AG10803 (cell line): ENCODE measurements at regions not wholly inside any gene's neighbourhood (a gene's known extent, or its start where the extent isn't known, plus 50 kb on each side); places are given as distances from the start of the nearest gene placed in this dataset.

ENCODE experiments used
- DNase-seq: peaks from one replicate; pipeline ENCODE4 v3.0.0; 2010; ENCODE audit warnings: low read depth
- H3K4me3 ChIP-seq: 2 replicates; pipeline ENCODE4 v1.5.1; 2011; ENCODE audit warnings: mild to moderate bottlenecking, low read length, control low read depth
- TF ChIP-seq, protein P1 (sequence below): conservative IDR thresholded peaks from 2 replicates; pipeline ENCODE4 v1.5.1; 2011; ENCODE audit warnings: mild to moderate bottlenecking, low read length, control low read depth, inconsistent platforms

DNA sequence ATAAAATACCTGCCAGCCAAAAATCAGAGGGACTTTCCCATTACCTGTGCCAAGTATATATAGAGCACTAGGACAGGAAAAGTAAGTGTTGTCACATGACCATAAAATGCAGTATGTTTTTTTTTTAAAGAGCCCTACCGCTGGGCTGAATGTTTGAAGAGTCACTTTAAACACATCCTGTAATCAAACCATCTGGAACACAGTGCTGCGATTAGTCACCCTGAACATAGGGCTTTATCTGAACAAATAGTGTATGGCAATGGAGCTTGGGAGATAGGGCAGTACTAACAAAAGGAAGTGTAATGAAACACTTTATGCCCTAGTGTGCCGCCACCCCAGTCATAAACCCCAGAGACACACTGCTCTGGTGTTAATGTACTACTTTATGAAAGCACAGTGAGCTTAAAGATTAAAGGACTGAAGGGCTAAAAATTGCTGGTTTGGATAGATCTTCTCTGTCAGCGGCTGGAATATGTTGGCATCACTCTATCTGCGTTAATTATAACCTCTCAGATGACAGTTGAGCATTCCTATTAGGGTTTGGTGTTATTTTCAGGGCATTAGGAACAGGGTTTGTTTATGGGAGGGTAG, 90.4 kb downstream of the ZNF608 start:
- no peak overlapping the region; the same call in 1 of the 2 replicates for H3K4me3 ChIP-seq
- TF ChIP-seq, protein P1, sequence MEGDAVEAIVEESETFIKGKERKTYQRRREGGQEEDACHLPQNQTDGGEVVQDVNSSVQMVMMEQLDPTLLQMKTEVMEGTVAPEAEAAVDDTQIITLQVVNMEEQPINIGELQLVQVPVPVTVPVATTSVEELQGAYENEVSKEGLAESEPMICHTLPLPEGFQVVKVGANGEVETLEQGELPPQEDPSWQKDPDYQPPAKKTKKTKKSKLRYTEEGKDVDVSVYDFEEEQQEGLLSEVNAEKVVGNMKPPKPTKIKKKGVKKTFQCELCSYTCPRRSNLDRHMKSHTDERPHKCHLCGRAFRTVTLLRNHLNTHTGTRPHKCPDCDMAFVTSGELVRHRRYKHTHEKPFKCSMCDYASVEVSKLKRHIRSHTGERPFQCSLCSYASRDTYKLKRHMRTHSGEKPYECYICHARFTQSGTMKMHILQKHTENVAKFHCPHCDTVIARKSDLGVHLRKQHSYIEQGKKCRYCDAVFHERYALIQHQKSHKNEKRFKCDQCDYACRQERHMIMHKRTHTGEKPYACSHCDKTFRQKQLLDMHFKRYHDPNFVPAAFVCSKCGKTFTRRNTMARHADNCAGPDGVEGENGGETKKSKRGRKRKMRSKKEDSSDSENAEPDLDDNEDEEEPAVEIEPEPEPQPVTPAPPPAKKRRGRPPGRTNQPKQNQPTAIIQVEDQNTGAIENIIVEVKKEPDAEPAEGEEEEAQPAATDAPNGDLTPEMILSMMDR = no peak
- peak; percentile 65 for DNase-seq

GRCh38 chr5:124655251-124655917, 91.1 kb downstream of the ZNF608 start:
- DNase-seq = peak; percentile 70
- H3K4me3 ChIP-seq = no peak overlapping the region
- TF ChIP-seq, protein P1 = no peak

GRCh38 chr5:124654418-124654817, 92.0 kb downstream of the ZNF608 start:
- TF ChIP-seq, protein P1 = no peak
- no peak overlapping the region for H3K4me3 ChIP-seq
- no peak for DNase-seq

GRCh38 chr5:124653666-124654065, 92.8 kb downstream of the ZNF608 start:
- no peak overlapping the region for H3K4me3 ChIP-seq
- TF ChIP-seq, protein P1 = no peak
- DNase-seq = no peak

DNA sequence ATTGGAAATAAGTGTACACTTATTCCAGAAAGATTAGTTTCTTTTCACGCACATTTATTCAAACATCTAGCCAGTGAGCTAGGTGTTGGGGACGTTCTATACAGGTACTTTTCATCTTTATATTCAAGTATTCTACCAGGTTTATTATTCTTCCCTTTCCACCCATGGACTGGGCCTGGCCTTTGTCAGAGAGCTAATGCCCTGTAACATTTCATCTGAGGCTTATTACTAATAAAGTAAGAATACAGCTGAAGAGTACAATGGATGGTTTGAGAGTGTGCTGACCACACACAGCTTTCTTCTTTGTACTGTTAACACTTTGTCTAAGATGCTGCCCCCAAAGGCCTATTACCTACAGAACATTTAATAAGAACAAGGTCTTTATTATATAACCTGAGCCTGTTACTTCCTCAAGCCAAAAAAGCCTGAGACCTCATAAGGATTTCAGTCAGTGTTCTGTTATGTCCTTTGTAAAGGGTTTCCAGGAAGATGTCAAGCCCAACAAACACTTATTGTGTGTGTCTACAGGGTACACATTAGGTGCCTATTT, 93.5 kb downstream of the ZNF608 start:
- no peak overlapping the region for H3K4me3 ChIP-seq
- TF ChIP-seq, protein P1 = no peak
- DNase-seq = no peak

DNA sequence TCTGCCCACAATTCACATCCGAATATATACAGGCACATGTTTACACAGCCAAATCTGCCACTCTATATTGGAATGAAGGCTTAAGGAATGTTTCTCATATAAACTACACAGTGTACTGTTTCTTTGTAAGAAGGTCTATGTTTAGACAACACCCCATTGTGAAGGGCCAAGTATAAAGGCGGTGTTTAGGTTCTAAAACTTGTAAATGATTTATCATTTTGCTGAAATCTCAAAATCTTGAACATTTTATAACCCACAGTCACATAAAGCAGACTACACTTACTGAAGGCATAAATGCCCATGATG, 94.0 kb downstream of the ZNF608 start:
- H3K4me3 ChIP-seq = no peak overlapping the region
- DNase-seq = no peak
- TF ChIP-seq, protein P1 = no peak

- no peak for DNase-seq
- TF ChIP-seq, protein P1 = no peak
- peak overlapping the region; percentile 67 for H3K4me3 ChIP-seq
Observed at GRCh38 chr5:124651663-124652513, 94.6 kb downstream of the ZNF608 start.
